ENCODE measurements at regions not wholly inside any gene's neighbourhood (a gene's known extent, or its start where the extent isn't known, plus 50 kb on each side); places are given as distances from the start of the nearest gene placed in this dataset.

- no peak for DNase-seq (ENCODE audit: low read depth)
Measured at GRCh38 chr6:14735956-14736486, 509.8 kb upstream of the JARID2 start.

- no peak for DNase-seq (ENCODE audit: low read depth)
Measured at GRCh38 chr6:14736554-14736953, 509.3 kb upstream of the JARID2 start.

GRCh38 chr6:14738497-14738896, 507.4 kb upstream of the JARID2 start:
- DNase-seq (ENCODE audit: low read depth) = no peak

GRCh38 chr6:14738933-14739332, 506.9 kb upstream of the JARID2 start:
- no peak for DNase-seq (ENCODE audit: low read depth)

GRCh38 chr6:14739827-14740226, 506.0 kb upstream of the JARID2 start:
- DNase-seq (ENCODE audit: low read depth) = no peak

- DNase-seq (ENCODE audit: low read depth) = no peak
Measured at GRCh38 chr6:14742171-14742570, 503.7 kb upstream of the JARID2 start.

- DNase-seq (ENCODE audit: low read depth) = no peak
Measured at GRCh38 chr6:14742680-14743079, 503.2 kb upstream of the JARID2 start.

- DNase-seq (ENCODE audit: low read depth) = no peak
Measured at GRCh38 chr6:14743144-14743473, 502.8 kb upstream of the JARID2 start.

GRCh38 chr6:14743474-14744211, 502.2 kb upstream of the JARID2 start:
- DNase-seq (ENCODE audit: low read depth) = peak; percentile 98

GRCh38 chr6:14744212-14744556, 501.7 kb upstream of the JARID2 start:
- no peak for DNase-seq (ENCODE audit: low read depth)

- no peak for DNase-seq (ENCODE audit: low read depth)
Measured at GRCh38 chr6:14746139-14746837, 499.6 kb upstream of the JARID2 start.

GRCh38 chr6:14747881-14748520, 497.9 kb upstream of the JARID2 start:
- DNase-seq (ENCODE audit: low read depth) = peak; percentile 77

- DNase-seq (ENCODE audit: low read depth) = no peak
Measured at GRCh38 chr6:14748679-14749078, 497.2 kb upstream of the JARID2 start.

- DNase-seq (ENCODE audit: low read depth) = no peak
Measured at GRCh38 chr6:14750059-14750661, 495.7 kb upstream of the JARID2 start.

GRCh38 chr6:14751645-14752175, 494.2 kb upstream of the JARID2 start:
- DNase-seq (ENCODE audit: low read depth) = no peak

- DNase-seq (ENCODE audit: low read depth) = no peak
Measured at GRCh38 chr6:14754751-14755513, 490.9 kb upstream of the JARID2 start.

- DNase-seq (ENCODE audit: low read depth) = no peak
Measured at GRCh38 chr6:14756340-14756739, 489.5 kb upstream of the JARID2 start.

GRCh38 chr6:14757014-14757413, 488.9 kb upstream of the JARID2 start:
- DNase-seq (ENCODE audit: low read depth) = no peak

- no peak for DNase-seq (ENCODE audit: low read depth)
Measured at GRCh38 chr6:14757418-14757817, 488.5 kb upstream of the JARID2 start.

GRCh38 chr6:14758421-14759081, 487.3 kb upstream of the JARID2 start:
- DNase-seq (ENCODE audit: low read depth) = no peak

GRCh38 chr6:14759976-14760672, 485.7 kb upstream of the JARID2 start:
- DNase-seq (ENCODE audit: low read depth) = no peak

All from GM04503 (cell line).